HepG2 (cell line): ENCODE measurements at regions not wholly inside any gene's neighbourhood (a gene's known extent, or its start where the extent isn't known, plus 50 kb on each side); places are given as distances from the start of the nearest gene placed in this dataset.

Experiments used
- CHD2 ChIP-seq: IDR thresholded peaks from 2 replicates; pipeline ENCODE4 v1.6.1; 2011; ENCODE audit warnings: low read depth, low read length, improper control_type of control experiment
- EZH2 ChIP-seq: conservative IDR thresholded peaks from 2 replicates; pipeline ENCODE4 v1.6.1; 2012; ENCODE audit warnings: mild to moderate bottlenecking, low read depth, low read length, moderate library complexity
- FOXJ3 ChIP-seq: sonication (generic); formaldehyde crosslinking; IDR thresholded peaks from 2 replicates; pipeline ENCODE4 v1.4.0; 2020; ENCODE audit warnings: missing genetic modification reagents, mild to moderate bottlenecking, borderline replicate concordance
- GABPB1 ChIP-seq: IDR thresholded peaks from 2 replicates; pipeline ENCODE4 v1.6.1; 2016; ENCODE audit warnings: mild to moderate bottlenecking, missing genetic modification reagents, moderate library complexity, missing compliant biosample characterization
- SIN3A ChIP-seq: IDR thresholded peaks from 2 replicates; pipeline ENCODE4 v1.6.1; 2011; ENCODE audit warnings: low read depth, mild to moderate bottlenecking, control low read depth, low read length, borderline replicate concordance
- YY1 ChIP-seq: IDR thresholded peaks from 2 replicates; pipeline ENCODE4 v1.6.1; 2011; ENCODE audit warnings: low read length, low read depth, moderate library complexity, mild to moderate bottlenecking; ENCODE audit not compliant: insufficient read depth, insufficient replicate concordance
- ZBTB1 ChIP-seq: sonication (generic); formaldehyde crosslinking; IDR thresholded peaks from 2 replicates; pipeline ENCODE4 v1.4.0; 2020; ENCODE audit warnings: missing genetic modification reagents, borderline replicate concordance
- ZNF121 ChIP-seq: sonication (generic); formaldehyde crosslinking; IDR thresholded peaks from 2 replicates; pipeline ENCODE4 v1.5.0; 2020; ENCODE audit warnings: mild to moderate bottlenecking, missing genetic modification reagents
- ZZZ3 ChIP-seq: sonication (generic); formaldehyde crosslinking; IDR thresholded peaks from 2 replicates; pipeline ENCODE4 v1.4.0; 2020; ENCODE audit warnings: missing genetic modification reagents, mild to moderate bottlenecking, borderline replicate concordance

DNA sequence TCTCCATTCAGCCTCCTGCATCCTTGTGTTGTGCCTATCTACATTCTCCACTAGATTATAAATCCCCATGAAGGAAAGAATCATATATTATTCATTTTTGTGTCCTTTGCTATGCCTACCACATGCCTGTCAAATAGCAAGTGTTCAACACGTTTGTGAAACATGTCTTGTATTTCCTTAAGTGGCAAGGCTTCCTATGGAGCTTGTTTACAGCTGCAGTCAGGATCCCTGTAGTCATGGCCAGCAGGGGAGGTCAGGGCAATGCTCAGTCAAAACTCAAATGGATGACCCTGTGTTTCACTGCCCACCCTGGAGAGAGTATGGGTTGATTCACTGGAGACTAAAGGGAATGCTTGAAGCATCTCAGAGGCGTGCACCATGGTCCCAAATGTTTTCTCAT is 191.7 kb upstream of the ATP11B start:
- TF ChIP-seq FOXJ3 (CRISPR knock-in tag) (no peak), EZH2 (no peak), SIN3A (no peak), ZNF121 (no peak), CHD2 (no peak), YY1 (no peak), ZBTB1 (CRISPR knock-in tag) (no peak), GABPB1 (CRISPR knock-in tag) (no peak), ZZZ3 (no peak)
